Stimulated activated CD8-positive, alpha-beta memory T cell treated with anti-CD3 and anti-CD28 coated beads, Interleukin-4, amount 100 ng/mL, for 4 hours (primary cell): ENCODE measurements at regions not wholly inside any gene's neighbourhood (a gene's known extent, or its start where the extent isn't known, plus 50 kb on each side); places are given as distances from the start of the nearest gene placed in this dataset.

ENCODE experiments used
- DNase-seq, 2 donors: peaks; one replicate each; pipeline ENCODE4 v3.0.0-alpha.2; 2020; ENCODE audit warnings: low read depth in 2 of 2, low spot score in 1 of 2

- DNase-seq = no peak
Measured at GRCh38 chr2:120401275-120402066, 55.5 kb downstream of the INHBB start.

- DNase-seq = no peak
Measured at GRCh38 chr2:120402067-120402433, 56.1 kb downstream of the INHBB start.

GRCh38 chr2:120402508-120402907, 56.6 kb downstream of the INHBB start:
- no peak for DNase-seq

- no peak for DNase-seq
Measured at GRCh38 chr2:120403261-120403660, 57.3 kb downstream of the INHBB start.

- DNase-seq = no peak
Measured at GRCh38 chr2:120403676-120404075, 57.7 kb downstream of the INHBB start.

GRCh38 chr2:120404274-120404673, 58.3 kb downstream of the INHBB start:
- DNase-seq = no peak

GRCh38 chr2:120404941-120405758, 59.2 kb downstream of the INHBB start:
- no peak for DNase-seq

GRCh38 chr2:120405759-120406099, 59.8 kb downstream of the INHBB start:
- DNase-seq = no peak

- no peak for DNase-seq
Measured at GRCh38 chr2:120406566-120406965, 60.6 kb downstream of the INHBB start.

- no peak for DNase-seq
Measured at GRCh38 chr2:120410487-120410886, 64.6 kb downstream of the INHBB start.

- no peak for DNase-seq
Measured at GRCh38 chr2:120415060-120415459, 69.1 kb downstream of the INHBB start.

GRCh38 chr2:120415728-120416509, 70.0 kb downstream of the INHBB start:
- no peak for DNase-seq

- no peak for DNase-seq
Measured at GRCh38 chr2:120418174-120418787, 72.3 kb downstream of the INHBB start.

GRCh38 chr2:120419073-120419472, 73.1 kb downstream of the INHBB start:
- DNase-seq = no peak

GRCh38 chr2:120419955-120420354, 74.0 kb downstream of the INHBB start:
- no peak for DNase-seq

GRCh38 chr2:120421126-120421829, 75.3 kb downstream of the INHBB start:
- no peak for DNase-seq

GRCh38 chr2:120421830-120422175, 75.9 kb downstream of the INHBB start:
- DNase-seq = no peak

GRCh38 chr2:120422465-120423160, 76.7 kb downstream of the INHBB start:
- no peak for DNase-seq

- DNase-seq = no peak
Measured at GRCh38 chr2:120423167-120423943, 77.4 kb downstream of the INHBB start.
